ENCODE measurements at regions not wholly inside any gene's neighbourhood (a gene's known extent, or its start where the extent isn't known, plus 50 kb on each side); places are given as distances from the start of the nearest gene placed in this dataset.
"Not testable (repeated sequence)": the region's sequence is repeated elsewhere in the genome, so short reads cannot be mapped to it uniquely, and the experiment has no call there.

DNA sequence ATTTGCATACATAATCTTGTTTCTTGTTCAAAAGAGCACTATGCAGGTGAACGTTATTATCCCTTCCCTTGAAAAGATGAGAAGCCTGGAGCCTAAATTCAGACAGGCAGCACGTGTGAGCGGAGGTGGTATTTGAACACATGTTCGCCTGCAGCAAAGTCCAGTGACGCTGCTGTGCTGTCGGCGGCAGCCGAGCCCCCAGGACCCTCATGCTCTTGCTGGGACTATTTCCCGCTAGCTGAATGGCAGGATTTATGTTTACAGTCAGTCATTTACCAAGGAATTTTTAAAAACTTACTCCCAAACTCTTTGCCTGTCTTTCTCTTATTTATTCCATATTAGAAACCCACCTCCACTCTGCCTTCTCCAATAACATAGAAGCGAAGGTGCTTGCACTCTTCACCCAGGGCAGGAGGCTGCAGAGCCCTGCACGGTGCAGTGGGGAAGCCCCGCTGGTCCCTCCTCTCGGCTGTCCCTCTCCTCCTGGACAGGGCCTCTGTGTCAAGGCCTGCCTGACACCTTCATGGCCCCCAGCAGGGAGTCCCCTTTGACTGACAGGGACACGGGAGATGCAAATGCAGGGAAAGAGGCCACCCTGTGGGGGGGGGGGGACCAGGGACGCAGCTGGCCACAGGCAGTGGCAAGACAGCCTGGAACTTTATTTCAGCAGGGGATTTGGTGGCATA, 528.5 kb upstream of the B3GAT1 start:
- TF ChIP-seq CTCF (IDR thresholded peaks at IDR 0.05), result no peak
- no peak overlapping the region for H3K4me3 ChIP-seq
- no peaks in the 10 kb centered on the region for H3K9me3 ChIP-seq
- peaks cover 0 to 3% of the 10 kb centered on the region in 2 donors for H3K27me3 ChIP-seq
- H3K27ac ChIP-seq, result no peak overlapping the region
- DNase-seq, result no peak
- no peaks in the 10 kb centered on the region for H3K4me1 ChIP-seq
- ATAC-seq, result no peak
- no peaks in the 10 kb centered on the region for H3K36me3 ChIP-seq
- intact Hi-C loops (cut with DNase I), result no loop called here

DNA sequence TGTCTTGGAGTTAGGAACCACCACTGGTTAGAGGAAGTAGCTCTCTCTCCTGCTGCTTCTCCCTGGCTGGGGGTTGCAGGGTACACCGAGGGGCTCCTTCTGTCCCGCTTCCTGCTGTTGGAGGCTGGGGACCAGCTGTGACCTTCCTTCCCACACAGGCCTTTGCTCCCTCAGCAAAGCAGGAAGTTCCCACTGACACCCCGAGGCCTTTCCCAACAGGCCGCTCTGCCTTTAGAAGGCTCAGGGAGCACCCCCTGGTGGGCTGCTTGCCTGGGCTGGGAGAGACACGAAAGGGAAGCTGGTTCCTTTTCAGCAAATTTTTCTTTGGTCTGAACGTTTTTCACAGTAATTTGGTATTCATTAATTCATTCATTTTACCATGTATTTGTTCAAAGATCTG, 527.9 kb upstream of the B3GAT1 start:
- ATAC-seq (no peak), DNase-seq (peak in 2 of 4 donors; percentile 24 to 59)
- no peaks in the 10 kb centered on the region for H3K4me1 ChIP-seq
- intact Hi-C loops (cut with DNase I), result no loop called here
- TF ChIP-seq CTCF (IDR thresholded peaks at IDR 0.05), result no peak
- peaks cover 0 to 3% of the 10 kb centered on the region in 2 donors for H3K27me3 ChIP-seq
- no peak overlapping the region for H3K4me3 ChIP-seq
- H3K27ac ChIP-seq, result no peak overlapping the region
- H3K9me3 ChIP-seq, result no peaks in the 10 kb centered on the region
- no peaks in the 10 kb centered on the region for H3K36me3 ChIP-seq

DNA sequence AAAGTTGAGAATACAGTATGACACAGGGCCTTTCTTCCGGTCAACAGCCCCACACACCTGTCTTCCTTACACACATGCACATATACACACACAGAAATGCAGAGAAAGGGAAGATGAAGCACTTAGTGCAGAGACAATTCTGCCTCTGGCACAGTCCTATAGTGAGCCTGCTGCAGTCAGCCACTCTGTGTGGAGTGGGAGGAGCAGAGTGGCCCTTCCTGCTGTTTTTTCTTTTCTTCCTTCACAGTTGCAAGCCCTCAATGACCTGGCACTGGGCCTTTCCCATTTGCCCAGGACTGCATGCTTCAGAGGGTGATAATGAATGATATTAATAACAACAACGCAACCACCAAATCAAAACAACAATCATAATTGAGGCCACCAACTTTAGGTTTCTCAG, 527.0 kb upstream of the B3GAT1 start:
- peaks cover 0 to 3% of the 10 kb centered on the region in 2 donors for H3K27me3 ChIP-seq
- ATAC-seq (no peak), DNase-seq (no peak)
- H3K27ac ChIP-seq, result no peak overlapping the region
- no peak for TF ChIP-seq CTCF (IDR thresholded peaks at IDR 0.05)
- H3K9me3 ChIP-seq, result no peaks in the 10 kb centered on the region
- no peak overlapping the region for H3K4me3 ChIP-seq
- H3K36me3 ChIP-seq, result no peaks in the 10 kb centered on the region
- intact Hi-C loops (cut with DNase I), result no loop called here
- no peaks in the 10 kb centered on the region for H3K4me1 ChIP-seq

DNA sequence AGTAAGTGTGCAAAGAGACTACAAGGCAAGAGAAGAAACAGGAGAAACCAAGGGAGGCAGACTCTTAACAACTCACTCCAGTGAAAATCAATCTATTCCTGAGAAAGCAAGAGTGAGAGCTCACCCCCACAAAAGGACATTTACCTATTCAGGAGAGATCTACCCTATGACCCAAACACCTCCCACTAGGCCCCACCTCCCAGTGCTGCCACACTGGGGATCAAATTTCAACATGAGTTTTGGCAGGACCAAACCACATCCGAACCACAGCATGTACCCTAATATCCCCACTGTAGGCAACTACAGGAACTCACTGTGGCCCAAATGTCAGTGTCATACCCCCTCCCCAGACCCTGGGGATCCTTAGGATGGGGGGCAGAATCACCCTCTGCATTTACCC, 526.2 kb upstream of the B3GAT1 start:
- intact Hi-C loops (cut with DNase I), result no loop called here
- Histone ChIP-seq H3K27me3 (peaks cover 0 to 3% of the 10 kb centered on the region in 2 donors), H3K27ac (no peak overlapping the region), H3K9me3 (no peaks in the 10 kb centered on the region), H3K4me3 (no peak overlapping the region), H3K4me1 (no peaks in the 10 kb centered on the region), H3K36me3 (no peaks in the 10 kb centered on the region)
- no peak for ATAC-seq
- no peak for TF ChIP-seq CTCF (IDR thresholded peaks at IDR 0.05)
- no peak for DNase-seq

DNA sequence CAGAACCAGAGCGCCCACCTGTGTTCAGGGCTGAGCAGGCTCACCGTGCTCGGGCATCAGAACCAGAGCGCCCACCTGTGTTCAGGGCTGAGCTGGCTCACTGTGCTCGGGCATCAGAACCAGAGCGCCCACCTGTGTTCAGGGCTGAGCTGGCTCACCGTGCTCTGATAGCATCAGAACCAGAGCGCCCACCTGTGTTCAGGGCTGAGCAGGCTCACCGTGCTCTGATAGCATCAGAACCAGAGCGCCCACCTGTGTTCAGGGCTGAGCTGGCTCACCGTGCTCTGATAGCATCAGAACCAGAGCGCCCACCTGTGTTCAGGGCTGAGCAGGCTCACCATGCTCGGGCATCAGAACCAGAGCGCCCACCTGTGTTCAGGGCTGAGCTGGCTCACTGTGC, 525.2 kb upstream of the B3GAT1 start:
- H3K27me3 ChIP-seq; intact Hi-C loops (cut with DNase I): not testable (repeated sequence)

GRCh38 chr11:134932761-134933160, 520.7 kb upstream of the B3GAT1 start:
- DNase-seq (no peak), ATAC-seq (no peak)
- TF ChIP-seq CTCF (IDR thresholded peaks at IDR 0.05), result no peak
- no peaks in the 10 kb centered on the region for H3K36me3 ChIP-seq
- no peaks in the 10 kb centered on the region for H3K4me1 ChIP-seq
- H3K4me3 ChIP-seq, result no peak overlapping the region
- no peaks in the 10 kb centered on the region for H3K9me3 ChIP-seq
- no peak overlapping the region for H3K27ac ChIP-seq
- no peaks in the 10 kb centered on the region for H3K27me3 ChIP-seq
- intact Hi-C loops (cut with DNase I), result no loop called here

More for the DNA sequence above, 525.2 kb upstream of the B3GAT1 start:
- H3K27ac ChIP-seq, H3K4me1 ChIP-seq, ATAC-seq, H3K9me3 ChIP-seq, H3K36me3 ChIP-seq, H3K4me3 ChIP-seq, DNase-seq: not testable (repeated sequence)

Measured in left lung (tissue), 4 donors.